ENCODE measurements at regions not wholly inside any gene's neighbourhood (a gene's known extent, or its start where the extent isn't known, plus 50 kb on each side); places are given as distances from the start of the nearest gene placed in this dataset.
"Not testable (repeated sequence)": the region's sequence is repeated elsewhere in the genome, so short reads cannot be mapped to it uniquely, and the experiment has no call there.

- Histone ChIP-seq H3K36me3 (no peaks in the 10 kb centered on the region), H3K9me3 (no peaks in the 10 kb centered on the region), H3K27me3 (no peaks in the 10 kb centered on the region), H3K4me1 (no peaks in the 10 kb centered on the region), H3K27ac (no peak overlapping the region), H3K4me3 (no peak overlapping the region)
- DNase-seq (ENCODE audit: low spot score in 2 of 2) = no peak
- 81% methylated on average over 1 of the region's 1 CpG for WGBS
- TF ChIP-seq POLR2AphosphoS5 (IDR thresholded peaks at IDR 0.05) (no peak), EP300 (IDR thresholded peaks at IDR 0.05) (no peak), POLR2A (IDR thresholded peaks at IDR 0.05) (no peak), CTCF (IDR thresholded peaks at IDR 0.05) (no peak)
Observed at GRCh38 chr2:14494759-14495158, 137.8 kb upstream of the LRATD1 start.

DNA sequence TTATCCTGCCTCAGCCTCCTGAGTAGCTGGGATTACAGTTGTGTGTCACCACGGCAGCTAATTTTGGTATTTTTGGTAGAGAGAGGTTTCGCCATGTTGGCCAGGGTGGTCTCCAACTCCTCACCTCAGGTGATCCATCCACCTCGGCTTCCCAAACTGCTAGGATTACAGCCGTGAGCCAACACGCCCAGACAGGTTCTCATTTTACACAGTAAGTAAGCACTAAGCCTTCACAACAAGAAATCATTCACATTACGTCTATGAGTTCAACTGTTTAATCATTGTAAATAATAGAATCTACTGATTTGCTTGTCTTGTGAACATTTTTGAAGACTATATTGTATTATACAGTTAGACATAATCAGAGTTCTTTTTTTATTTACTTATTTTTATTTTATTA is 131.5 kb upstream of the LRATD1 start:
- Histone ChIP-seq H3K4me3 (no peak overlapping the region), H3K27me3 (no peaks in the 10 kb centered on the region)

GRCh38 chr2:14506955-14507354 is 125.6 kb upstream of the LRATD1 start:
- H3K4me1 ChIP-seq; H3K9me3 ChIP-seq; H3K27me3 ChIP-seq; H3K27ac ChIP-seq; H3K4me3 ChIP-seq; DNase-seq (ENCODE audit: low spot score in 2 of 2); H3K36me3 ChIP-seq: not testable (repeated sequence)
- WGBS = 93% methylated on average over 8 of the region's 12 CpGs

More for the DNA sequence above, 131.5 kb upstream of the LRATD1 start:
- no peak for TF ChIP-seq CTCF (IDR thresholded peaks at IDR 0.05)
- TF ChIP-seq POLR2A (IDR thresholded peaks at IDR 0.05) = no peak
- TF ChIP-seq EP300 (IDR thresholded peaks at IDR 0.05) = no peak
- TF ChIP-seq POLR2AphosphoS5 (IDR thresholded peaks at IDR 0.05) = no peak
- WGBS = 76% methylated on average over 6 of the region's 6 CpGs
- Histone ChIP-seq H3K27ac (no peak overlapping the region), H3K9me3 (no peaks in the 10 kb centered on the region), H3K36me3 (no peaks in the 10 kb centered on the region), H3K4me1 (no peaks in the 10 kb centered on the region)
- no peak for DNase-seq (ENCODE audit: low spot score in 2 of 2)

DNA sequence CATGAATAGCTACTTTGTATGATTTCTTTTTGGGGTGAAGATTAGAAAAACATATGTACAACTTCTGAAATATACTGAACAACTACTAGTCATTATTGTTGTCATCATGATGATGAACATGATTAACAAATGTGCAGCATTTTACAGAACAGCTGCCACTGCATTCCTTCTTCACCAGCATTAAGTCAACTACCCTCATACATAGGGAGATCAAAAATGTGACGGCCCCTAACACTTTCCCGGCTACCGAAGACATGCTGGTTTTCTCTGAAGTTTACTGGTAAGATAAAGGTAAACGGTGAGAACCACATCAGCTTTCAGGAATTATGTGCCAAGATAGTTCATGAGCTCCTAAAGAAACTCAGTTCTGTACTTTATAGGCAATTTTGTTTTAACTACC is 121.0 kb upstream of the LRATD1 start:
- DNase-seq (ENCODE audit: low spot score in 2 of 2) = no peak
- Histone ChIP-seq H3K9me3 (no peaks in the 10 kb centered on the region), H3K27ac (no peak overlapping the region), H3K27me3 (no peaks in the 10 kb centered on the region), H3K36me3 (no peaks in the 10 kb centered on the region), H3K4me1 (no peaks in the 10 kb centered on the region), H3K4me3 (no peak overlapping the region)
- TF ChIP-seq EP300 (IDR thresholded peaks at IDR 0.05) = no peak
- no peak for TF ChIP-seq CTCF (IDR thresholded peaks at IDR 0.05)
- no peak for TF ChIP-seq POLR2A (IDR thresholded peaks at IDR 0.05)
- no peak for TF ChIP-seq POLR2AphosphoS5 (IDR thresholded peaks at IDR 0.05)
- WGBS = 77% methylated on average over 4 of the region's 4 CpGs

GRCh38 chr2:14513903-14514302 is 118.6 kb upstream of the LRATD1 start:
- H3K27ac ChIP-seq = no peak overlapping the region
- no peaks in the 10 kb centered on the region for H3K27me3 ChIP-seq
- DNase-seq (ENCODE audit: low spot score in 2 of 2) = no peak
- no peaks in the 10 kb centered on the region for H3K9me3 ChIP-seq
- TF ChIP-seq POLR2A (IDR thresholded peaks at IDR 0.05) = no peak
- TF ChIP-seq CTCF (IDR thresholded peaks at IDR 0.05) = no peak
- no peak for TF ChIP-seq POLR2AphosphoS5 (IDR thresholded peaks at IDR 0.05)
- no peak for TF ChIP-seq EP300 (IDR thresholded peaks at IDR 0.05)
- no peaks in the 10 kb centered on the region for H3K36me3 ChIP-seq
- no peak overlapping the region for H3K4me3 ChIP-seq
- no peaks in the 10 kb centered on the region for H3K4me1 ChIP-seq
- WGBS = 50% methylated on average over 1 of the region's 1 CpG

GRCh38 chr2:14516844-14517243 is 115.7 kb upstream of the LRATD1 start:
- TF ChIP-seq CTCF (IDR thresholded peaks at IDR 0.05) (no peak), POLR2AphosphoS5 (IDR thresholded peaks at IDR 0.05) (no peak)
- Histone ChIP-seq H3K27ac (no peak overlapping the region), H3K9me3 (no peaks in the 10 kb centered on the region), H3K36me3 (no peaks in the 10 kb centered on the region), H3K4me3 (no peak overlapping the region), H3K27me3 (no peaks in the 10 kb centered on the region), H3K4me1 (no peaks in the 10 kb centered on the region)
- no peak for DNase-seq (ENCODE audit: low spot score in 2 of 2)
- 90% methylated on average over 1 of the region's 1 CpG for WGBS

Measured in suprapubic skin (tissue), 4 donors.